Ishikawa (cell line): ENCODE measurements at regions not wholly inside any gene's neighbourhood (a gene's known extent, or its start where the extent isn't known, plus 50 kb on each side); places are given as distances from the start of the nearest gene placed in this dataset.

ENCODE experiments used
- EGR1 ChIP-seq: IDR thresholded peaks from 2 replicates; pipeline ENCODE4 v1.6.1; 2012
- FOXM1 ChIP-seq: IDR thresholded peaks from 2 replicates; pipeline ENCODE4 v1.6.1; 2012; ENCODE audit warnings: low read depth, borderline replicate concordance
- TCF12 ChIP-seq: IDR thresholded peaks from 2 replicates; pipeline ENCODE4 v1.6.1; 2012; ENCODE audit warnings: low read depth
- TEAD4 ChIP-seq: IDR thresholded peaks from 2 replicates; pipeline ENCODE4 v1.6.1; 2012
- TF ChIP-seq, protein P1 (sequence below): IDR thresholded peaks from 2 replicates; pipeline ENCODE4 v1.6.1; 2012
- TF ChIP-seq, protein P2 (sequence below): IDR thresholded peaks from 2 replicates; pipeline ENCODE4 v1.6.1; 2012; ENCODE audit warnings: low read depth, mild to moderate bottlenecking
- TF ChIP-seq, protein P3 (sequence below): IDR thresholded peaks from 2 replicates; pipeline ENCODE4 v1.6.1; 2012

DNA sequence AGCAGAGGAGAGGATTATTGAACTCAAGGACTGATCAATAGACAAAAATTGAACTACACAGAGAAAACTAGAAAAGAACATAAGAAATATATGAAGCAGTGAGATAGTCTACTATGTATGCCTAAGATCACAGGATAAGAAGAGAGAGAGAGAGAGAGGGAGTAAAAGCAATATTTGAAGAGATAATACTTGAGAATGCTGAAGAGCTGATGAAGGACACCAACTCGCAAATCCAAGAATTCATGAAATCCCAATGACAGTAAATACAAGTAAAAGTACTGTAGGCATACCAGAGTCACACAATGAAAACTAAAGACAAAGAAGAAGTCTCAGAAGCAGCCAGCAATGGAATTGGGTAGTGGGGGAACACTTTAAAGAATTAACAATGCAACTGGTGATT, 260.1 kb upstream of the SPAG17 start:
- TF ChIP-seq FOXM1 (no peak), EGR1 (no peak), TEAD4 (no peak), TCF12 (no peak)
- TF ChIP-seq, protein P1, sequence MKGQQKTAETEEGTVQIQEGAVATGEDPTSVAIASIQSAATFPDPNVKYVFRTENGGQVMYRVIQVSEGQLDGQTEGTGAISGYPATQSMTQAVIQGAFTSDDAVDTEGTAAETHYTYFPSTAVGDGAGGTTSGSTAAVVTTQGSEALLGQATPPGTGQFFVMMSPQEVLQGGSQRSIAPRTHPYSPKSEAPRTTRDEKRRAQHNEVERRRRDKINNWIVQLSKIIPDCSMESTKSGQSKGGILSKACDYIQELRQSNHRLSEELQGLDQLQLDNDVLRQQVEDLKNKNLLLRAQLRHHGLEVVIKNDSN: no peak
- TF ChIP-seq, protein P2, sequence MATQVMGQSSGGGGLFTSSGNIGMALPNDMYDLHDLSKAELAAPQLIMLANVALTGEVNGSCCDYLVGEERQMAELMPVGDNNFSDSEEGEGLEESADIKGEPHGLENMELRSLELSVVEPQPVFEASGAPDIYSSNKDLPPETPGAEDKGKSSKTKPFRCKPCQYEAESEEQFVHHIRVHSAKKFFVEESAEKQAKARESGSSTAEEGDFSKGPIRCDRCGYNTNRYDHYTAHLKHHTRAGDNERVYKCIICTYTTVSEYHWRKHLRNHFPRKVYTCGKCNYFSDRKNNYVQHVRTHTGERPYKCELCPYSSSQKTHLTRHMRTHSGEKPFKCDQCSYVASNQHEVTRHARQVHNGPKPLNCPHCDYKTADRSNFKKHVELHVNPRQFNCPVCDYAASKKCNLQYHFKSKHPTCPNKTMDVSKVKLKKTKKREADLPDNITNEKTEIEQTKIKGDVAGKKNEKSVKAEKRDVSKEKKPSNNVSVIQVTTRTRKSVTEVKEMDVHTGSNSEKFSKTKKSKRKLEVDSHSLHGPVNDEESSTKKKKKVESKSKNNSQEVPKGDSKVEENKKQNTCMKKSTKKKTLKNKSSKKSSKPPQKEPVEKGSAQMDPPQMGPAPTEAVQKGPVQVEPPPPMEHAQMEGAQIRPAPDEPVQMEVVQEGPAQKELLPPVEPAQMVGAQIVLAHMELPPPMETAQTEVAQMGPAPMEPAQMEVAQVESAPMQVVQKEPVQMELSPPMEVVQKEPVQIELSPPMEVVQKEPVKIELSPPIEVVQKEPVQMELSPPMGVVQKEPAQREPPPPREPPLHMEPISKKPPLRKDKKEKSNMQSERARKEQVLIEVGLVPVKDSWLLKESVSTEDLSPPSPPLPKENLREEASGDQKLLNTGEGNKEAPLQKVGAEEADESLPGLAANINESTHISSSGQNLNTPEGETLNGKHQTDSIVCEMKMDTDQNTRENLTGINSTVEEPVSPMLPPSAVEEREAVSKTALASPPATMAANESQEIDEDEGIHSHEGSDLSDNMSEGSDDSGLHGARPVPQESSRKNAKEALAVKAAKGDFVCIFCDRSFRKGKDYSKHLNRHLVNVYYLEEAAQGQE: no peak
- TF ChIP-seq, protein P3, sequence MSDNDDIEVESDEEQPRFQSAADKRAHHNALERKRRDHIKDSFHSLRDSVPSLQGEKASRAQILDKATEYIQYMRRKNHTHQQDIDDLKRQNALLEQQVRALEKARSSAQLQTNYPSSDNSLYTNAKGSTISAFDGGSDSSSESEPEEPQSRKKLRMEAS: no peak
